IMR-90 (cell line): ENCODE measurements at regions not wholly inside any gene's neighbourhood (a gene's known extent, or its start where the extent isn't known, plus 50 kb on each side); places are given as distances from the start of the nearest gene placed in this dataset.

ENCODE experiments used
- ATAC-seq: fragments of 200-7000 bp; cut with Tn5 transposase; 2 replicates; pipeline ENCODE4 v1.9.1; 2020; ENCODE audit warnings: low read depth, mild to moderate bottlenecking, moderate library complexity
- BruUV-seq: library from RNA; stranded (reverse); fragments of 400-500 nt; replicated peaks from 2 replicates; lab custom pipeline; 2021; lab: Mats Ljungman, UMichigan
- CTCF ChIA-PET: fragments of 300-600 bp; formaldehyde crosslinking; extraction: SDS; loops from one replicate; lab custom pipeline; 2021; ENCODE audit warnings: antibody characterized with exemption; lab: Yijun Ruan, JAX
- POLR2A ChIA-PET: fragments of 300-600 bp; sonication (Branson Sonifier 250); formaldehyde crosslinking; loops from one replicate; lab custom pipeline; 2022; ENCODE audit warnings: antibody characterized with exemption; ENCODE audit not compliant: unreplicated experiment; lab: Charles Lee
- DNase-seq: peaks from one replicate; pipeline ENCODE4 v3.0.0; 2013
- H2AFZ ChIP-seq: replicated peaks from 2 replicates; pipeline ENCODE3; 2013; ENCODE audit warnings: low read length, mild to moderate bottlenecking; ENCODE audit not compliant: poor library complexity
- H2AK5ac ChIP-seq: 2 replicates; pipeline ENCODE4 v1.6.1; 2013; ENCODE audit warnings: low read depth, low read length, inconsistent platforms
- H2AK9ac ChIP-seq: replicated peaks from 2 replicates; pipeline ENCODE3; 2013; ENCODE audit warnings: mild to moderate bottlenecking, low read depth, low read length, moderate library complexity; ENCODE audit not compliant: poor library complexity
- H2BK120ac ChIP-seq: 2 replicates; pipeline ENCODE4 v1.6.1; 2013; ENCODE audit warnings: low read depth, low read length, inconsistent platforms
- H2BK15ac ChIP-seq: 3 replicates; pipeline ENCODE4 v1.6.1; 2013; ENCODE audit warnings: low read depth, low read length, inconsistent platforms
- H2BK20ac ChIP-seq: 2 replicates; pipeline ENCODE4 v1.6.1; 2013; ENCODE audit warnings: low read depth, mild to moderate bottlenecking, inconsistent platforms, low read length, moderate library complexity
- H2BK5ac ChIP-seq: 2 replicates; pipeline ENCODE4 v1.6.1; 2013; ENCODE audit warnings: mild to moderate bottlenecking, low read depth, low read length, inconsistent platforms; ENCODE audit not compliant: poor library complexity, severe bottlenecking
- H3K14ac ChIP-seq: replicated peaks from 2 replicates; pipeline ENCODE4 v1.6.1; 2013; ENCODE audit warnings: low read depth, low read length, inconsistent platforms
- H3K18ac ChIP-seq: 2 replicates; pipeline ENCODE4 v1.6.1; 2013; ENCODE audit warnings: low read depth, low read length, control low read depth
- H3K23ac ChIP-seq: 2 replicates; pipeline ENCODE4 v1.6.1; 2013; ENCODE audit warnings: low read depth, low read length, inconsistent platforms
- H3K27ac ChIP-seq: 2 replicates; pipeline ENCODE4 v1.5.1; 2013; ENCODE audit warnings: mild to moderate bottlenecking, control low read depth, low read length; ENCODE audit not compliant: insufficient read depth
- H3K27me3 ChIP-seq: 2 replicates; pipeline ENCODE4 v1.6.1; 2013; ENCODE audit warnings: low read length; ENCODE audit not compliant: control insufficient read depth, insufficient read depth
- H3K36me3 ChIP-seq: 2 replicates; pipeline ENCODE4 v1.6.1; 2013; ENCODE audit warnings: low read length, mixed read lengths; ENCODE audit not compliant: control insufficient read depth, insufficient read depth
- H3K4ac ChIP-seq: 2 replicates; pipeline ENCODE4 v1.6.1; 2013; ENCODE audit warnings: low read depth, low read length, inconsistent platforms
- H3K4me1 ChIP-seq: 2 replicates; pipeline ENCODE4 v1.6.1; 2013; ENCODE audit warnings: low read length, mixed read lengths; ENCODE audit not compliant: control insufficient read depth, insufficient read depth
- H3K4me2 ChIP-seq: 2 replicates; pipeline ENCODE4 v1.6.1; 2013; ENCODE audit warnings: low read depth, mild to moderate bottlenecking, control low read depth, low read length, moderate library complexity
- H3K4me3 ChIP-seq: 2 replicates; pipeline ENCODE4 v1.5.1; 2013; ENCODE audit warnings: low read depth, mild to moderate bottlenecking, control low read depth, low read length, moderate library complexity; ENCODE audit not compliant: insufficient read depth
- H3K56ac ChIP-seq: 2 replicates; pipeline ENCODE4 v1.6.1; 2013; ENCODE audit warnings: low read length, inconsistent platforms; ENCODE audit not compliant: insufficient read depth; ENCODE audit errors: extremely low read depth
- H3K79me1 ChIP-seq, 2 experiments: 2 replicates each; pipeline ENCODE4 v1.6.1; 2013; ENCODE audit warnings: low read length in 2 of 2, inconsistent platforms in 1 of 2, low read depth in 1 of 2
- H3K9ac ChIP-seq: 2 replicates; pipeline ENCODE4 v1.6.1; 2013; ENCODE audit warnings: low read depth, low read length, control low read depth
- H3K9me1 ChIP-seq: 2 replicates; pipeline ENCODE4 v1.6.1; 2013; ENCODE audit warnings: low read length, inconsistent platforms; ENCODE audit not compliant: insufficient read depth
- H3K9me3 ChIP-seq: 2 replicates; pipeline ENCODE4 v1.6.1; 2013; ENCODE audit warnings: low read length; ENCODE audit not compliant: control insufficient read depth, insufficient read depth
- H4K20me1 ChIP-seq: 2 replicates; pipeline ENCODE4 v1.6.1; 2013; ENCODE audit warnings: low read length, inconsistent platforms; ENCODE audit not compliant: insufficient read depth
- H4K5ac ChIP-seq: 2 replicates; pipeline ENCODE4 v1.6.1; 2013; ENCODE audit warnings: mild to moderate bottlenecking, low read depth, low read length, control low read depth
- H4K8ac ChIP-seq, 2 experiments: 2 replicates each; pipeline ENCODE4 v1.6.1; 2013; ENCODE audit warnings: low read depth in 2 of 2, low read length in 2 of 2, control low read depth in 1 of 2, inconsistent platforms in 1 of 2
- H4K91ac ChIP-seq: 2 replicates; pipeline ENCODE4 v1.6.1; 2013; ENCODE audit warnings: low read depth, low read length, inconsistent platforms; ENCODE audit not compliant: insufficient read depth
- BHLHE40 ChIP-seq: fragments of 150-350 bp; IDR thresholded peaks from 2 replicates; pipeline ENCODE4 v1.6.1; 2016; ENCODE audit warnings: mild to moderate bottlenecking, low read depth, low read length
- CEBPB ChIP-seq: IDR thresholded peaks from 2 replicates; pipeline ENCODE4 v1.6.1; 2012; ENCODE audit warnings: low read depth, low read length, improper control_type of control experiment
- CHD1 ChIP-seq: IDR thresholded peaks from 2 replicates; pipeline ENCODE4 v1.6.1; 2012; ENCODE audit warnings: low read depth, low read length, improper control_type of control experiment
- CTCF ChIP-seq: conservative IDR thresholded peaks from 2 replicates; pipeline ENCODE4 v1.5.1; 2012; ENCODE audit warnings: mild to moderate bottlenecking, low read depth, low read length, improper control_type of control experiment
- ELK1 ChIP-seq: fragments of 150-350 bp; IDR thresholded peaks from 2 replicates; pipeline ENCODE4 v1.6.1; 2016; ENCODE audit warnings: low read depth, mild to moderate bottlenecking, low read length, moderate library complexity, borderline replicate concordance
- FOS ChIP-seq: fragments of 150-350 bp; IDR thresholded peaks from 2 replicates; pipeline ENCODE4 v1.6.1; 2016; ENCODE audit warnings: low read depth, low read length
- MAFK ChIP-seq: IDR thresholded peaks from 2 replicates; pipeline ENCODE4 v1.6.1; 2012; ENCODE audit warnings: low read depth, low read length, improper control_type of control experiment
- MAZ ChIP-seq: IDR thresholded peaks from 2 replicates; pipeline ENCODE4 v1.6.1; 2012; ENCODE audit warnings: low read depth, mild to moderate bottlenecking, low read length, improper control_type of control experiment, moderate library complexity, borderline replicate concordance
- MXI1 ChIP-seq: IDR thresholded peaks from 2 replicates; pipeline ENCODE4 v1.6.1; 2012; ENCODE audit warnings: low read depth, mild to moderate bottlenecking, low read length, moderate library complexity, borderline replicate concordance
- NFE2L2 ChIP-seq: fragments of 150-350 bp; IDR thresholded peaks from 2 replicates; pipeline ENCODE4 v1.6.1; 2016; ENCODE audit warnings: low read depth, mild to moderate bottlenecking, low read length
- POLR2A ChIP-seq: IDR thresholded peaks from 2 replicates; pipeline ENCODE4 v1.6.1; 2012; ENCODE audit warnings: mild to moderate bottlenecking, low read depth, low read length
- RAD21 ChIP-seq: IDR thresholded peaks from 2 replicates; pipeline ENCODE4 v1.6.1; 2012; ENCODE audit warnings: low read length, improper control_type of control experiment
- RCOR1 ChIP-seq: IDR thresholded peaks from 2 replicates; pipeline ENCODE4 v1.6.1; 2012; ENCODE audit warnings: mild to moderate bottlenecking, low read length, improper control_type of control experiment; ENCODE audit not compliant: insufficient replicate concordance
- RFX5 ChIP-seq: IDR thresholded peaks from 2 replicates; pipeline ENCODE4 v1.8.0; 2012; ENCODE audit warnings: low read depth, mild to moderate bottlenecking, low read length, moderate library complexity
- SMC3 ChIP-seq: fragments of 150-350 bp; IDR thresholded peaks from 2 replicates; pipeline ENCODE4 v1.6.1; 2016; ENCODE audit warnings: low read depth, mild to moderate bottlenecking, antibody characterized with exemption, low read length, moderate library complexity
- USF2 ChIP-seq: fragments of 150-350 bp; IDR thresholded peaks from 2 replicates; pipeline ENCODE4 v1.6.1; 2017; ENCODE audit warnings: mild to moderate bottlenecking, antibody characterized with exemption, low read length, low read depth
- WGBS, 2 experiments: methylation state at CpG; one replicate each; pipeline versions ENCODE4 v1.1.5 to v1.1.7; 2013; ENCODE audit warnings: missing lambda C conversion rate in 2 of 2; ENCODE audit not compliant: insufficient read length in 1 of 2; ENCODE audit errors: extremely low coverage in 2 of 2; 5-methylcytosine and 5-hydroxymethylcytosine counted together
- dilution Hi-C: fragments of 300-500 bp; cut with HindIII; formaldehyde crosslinking; loops from one replicate; pipeline ENCODE4 v1.14.3; 2018; ENCODE audit warnings: low sequenced_read_pairs; ENCODE audit not compliant: unreplicated experiment
- in situ Hi-C: fragments of 300-500 bp; cut with MboI; formaldehyde crosslinking; loops from 3 replicates; pipeline ENCODE4 v1.14.3; 2019; ENCODE audit warnings: low sequenced_read_pairs, inconsistent platforms, mixed read lengths
- intact Hi-C: fragments of 100-400 bp; cut with micrococcal nuclease; formaldehyde crosslinking; loops from 2 replicates; pipeline ENCODE4 v1.10.0; 2022

GRCh38 chr2:123785332-123785731 lies 239.8 kb upstream of the CNTNAP5 start:
- Histone ChIP-seq H3K9me1 (no peaks in the 10 kb centered on the region), H3K9me3 (peaks cover 2% of the 10 kb centered on the region; the same call in 1 of the 2 replicates), H3K4me1 (no peaks in the 10 kb centered on the region), H3K9ac (no peak overlapping the region), H2AFZ (no peak overlapping the region), H2BK5ac (no peak overlapping the region), H3K18ac (no peak overlapping the region), H2AK5ac (no peak overlapping the region), H4K91ac (no peak overlapping the region), H3K27ac (no peak overlapping the region), H2AK9ac (no peak overlapping the region), H3K56ac (no peak overlapping the region), H3K36me3 (no peaks in the 10 kb centered on the region), H3K4me3 (no peak overlapping the region), H4K20me1 (no peaks in the 10 kb centered on the region), H3K14ac (no peak overlapping the region), H4K5ac (no peak overlapping the region), H2BK120ac (no peak overlapping the region), H4K8ac (no peak overlapping the region), H2BK15ac (no peak overlapping the region), H3K4me2 (no peak overlapping the region), H3K27me3 (no peaks in the 10 kb centered on the region), H3K23ac (no peak overlapping the region), H2BK20ac (no peak overlapping the region), H3K4ac (no peak overlapping the region), H3K79me1 (no peaks in the 10 kb centered on the region)
- no peak for ATAC-seq
- no peak for TF ChIP-seq FOS
- TF ChIP-seq SMC3: no peak
- TF ChIP-seq RAD21: no peak
- TF ChIP-seq MAZ: no peak
- no peak for TF ChIP-seq BHLHE40
- TF ChIP-seq CHD1: no peak
- TF ChIP-seq NFE2L2: no peak
- TF ChIP-seq CEBPB: no peak
- TF ChIP-seq MXI1: no peak
- no peak for TF ChIP-seq POLR2A
- TF ChIP-seq RCOR1: no peak
- no peak for TF ChIP-seq RFX5
- TF ChIP-seq MAFK: no peak
- TF ChIP-seq USF2: no peak
- no peak for TF ChIP-seq CTCF
- TF ChIP-seq ELK1: no peak
- no peak for DNase-seq
- no CpG with 5 or more reads among the region's 1 CpG for WGBS, 2 experiments
- ChIA-PET CTCF (no interaction called here), POLR2A (no interaction called here)
- BruUV-seq: no TSS peak
- in situ Hi-C loops: no loop called here
- intact Hi-C loops: no loop called here
- dilution Hi-C loops: no loop called here
